Suprapubic skin (tissue), 4 donors: ENCODE measurements at regions not wholly inside any gene's neighbourhood (a gene's known extent, or its start where the extent isn't known, plus 50 kb on each side); places are given as distances from the start of the nearest gene placed in this dataset.

ENCODE experiments used
- DNase-seq, 2 donors: peaks; one replicate each; pipeline ENCODE4 v3.0.0-alpha.2; 2019; ENCODE audit warnings: low spot score in 2 of 2
- H3K27ac ChIP-seq: fragments of 200-600 bp; sonication (generic); one replicate; pipeline ENCODE4 v1.5.1; 2019
- H3K27me3 ChIP-seq: fragments of 200-600 bp; sonication (generic); one replicate; pipeline ENCODE4 v1.5.1; 2019
- H3K36me3 ChIP-seq: fragments of 200-600 bp; sonication (generic); one replicate; pipeline ENCODE4 v1.5.1; 2019
- H3K4me1 ChIP-seq: fragments of 200-600 bp; sonication (generic); one replicate; pipeline ENCODE4 v1.5.1; 2019
- H3K4me3 ChIP-seq: fragments of 200-600 bp; sonication (generic); one replicate; pipeline ENCODE4 v1.5.1; 2019; ENCODE audit warnings: mild to moderate bottlenecking
- H3K9me3 ChIP-seq: fragments of 200-600 bp; sonication (generic); one replicate; pipeline ENCODE4 v1.5.1; 2019
- EP300 ChIP-seq: sonication (generic); formaldehyde crosslinking; IDR thresholded peaks from one replicate; pipeline ENCODE4 v1.6.1; 2017; ENCODE audit warnings: antibody characterized with exemption
- POLR2A ChIP-seq, 2 donors: fragments of 450-650 bp; IDR thresholded peaks; one replicate each; pipeline ENCODE4 v1.6.1; 2017; ENCODE audit warnings: antibody characterized with exemption in 2 of 2, mild to moderate bottlenecking in 2 of 2, moderate library complexity in 2 of 2
- POLR2AphosphoS5 ChIP-seq, 3 donors: sonication (generic); formaldehyde crosslinking; IDR thresholded peaks; one replicate each; pipeline ENCODE4 v1.6.1; 2017; ENCODE audit warnings: antibody characterized with exemption in 3 of 3
- WGBS: methylation state at CpG from one replicate; pipeline ENCODE4 v1.1.5; 2018; 5-methylcytosine and 5-hydroxymethylcytosine counted together
- TF ChIP-seq, protein P1 (sequence below), 2 donors: fragments of 200-600 bp in 1 of 2; fragments of 450-650 bp in 1 of 2; sonication (generic) in 1 of 2; IDR thresholded peaks; one replicate each; pipeline ENCODE4 v1.5.1; 2016 to 2019; ENCODE audit warnings: antibody characterized with exemption in 2 of 2, mild to moderate bottlenecking in 1 of 2, moderate library complexity in 1 of 2

DNA sequence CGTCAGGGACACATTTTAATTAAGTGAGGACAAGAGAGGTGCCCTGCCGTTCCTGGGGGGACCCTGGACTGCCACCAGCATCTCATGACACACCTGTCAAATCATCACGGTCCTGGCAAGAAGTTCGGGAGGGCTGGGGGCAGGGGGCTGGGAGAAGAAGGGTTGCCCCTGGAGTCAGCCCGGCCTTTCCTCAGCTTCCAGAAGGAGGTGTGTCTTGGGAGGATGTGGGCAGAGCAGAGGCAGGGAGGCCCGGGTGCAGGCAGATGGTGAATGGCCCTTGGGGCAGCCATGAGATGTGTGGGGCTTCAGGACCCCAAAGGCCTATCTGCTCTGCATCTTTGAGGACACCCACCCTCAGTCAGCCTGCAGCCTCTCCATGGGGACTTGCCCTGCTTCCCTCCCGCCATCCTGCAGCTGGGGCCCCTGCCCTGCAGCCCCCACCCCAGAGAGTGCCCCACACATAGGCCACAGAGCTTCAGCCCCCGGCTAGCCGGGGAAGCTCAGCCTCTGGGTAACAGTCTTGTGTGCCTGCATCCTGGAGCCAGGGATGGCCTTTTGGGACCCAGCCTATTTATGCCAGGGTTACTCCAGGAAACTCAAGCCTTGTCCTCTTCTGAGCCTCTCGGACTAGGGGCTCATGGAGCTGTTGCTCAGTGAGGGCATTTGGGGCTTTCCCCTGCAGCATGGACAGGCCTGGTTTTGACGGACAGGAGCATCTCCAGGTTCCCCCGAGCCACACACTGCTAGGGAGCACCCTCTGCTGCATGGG, 178.5 kb downstream of the KIF26A start:
- Histone ChIP-seq H3K27me3 (peaks cover 35% of the 10 kb centered on the region), H3K4me3 (no peak overlapping the region), H3K36me3 (no peaks in the 10 kb centered on the region), H3K9me3 (no peaks in the 10 kb centered on the region), H3K27ac (no peak overlapping the region), H3K4me1 (no peaks in the 10 kb centered on the region)
- TF ChIP-seq EP300 (no peak), POLR2AphosphoS5 (IDR thresholded peaks at IDR 0.05) (no peak), POLR2A (IDR thresholded peaks at IDR 0.05) (no peak)
- TF ChIP-seq, protein P1, sequence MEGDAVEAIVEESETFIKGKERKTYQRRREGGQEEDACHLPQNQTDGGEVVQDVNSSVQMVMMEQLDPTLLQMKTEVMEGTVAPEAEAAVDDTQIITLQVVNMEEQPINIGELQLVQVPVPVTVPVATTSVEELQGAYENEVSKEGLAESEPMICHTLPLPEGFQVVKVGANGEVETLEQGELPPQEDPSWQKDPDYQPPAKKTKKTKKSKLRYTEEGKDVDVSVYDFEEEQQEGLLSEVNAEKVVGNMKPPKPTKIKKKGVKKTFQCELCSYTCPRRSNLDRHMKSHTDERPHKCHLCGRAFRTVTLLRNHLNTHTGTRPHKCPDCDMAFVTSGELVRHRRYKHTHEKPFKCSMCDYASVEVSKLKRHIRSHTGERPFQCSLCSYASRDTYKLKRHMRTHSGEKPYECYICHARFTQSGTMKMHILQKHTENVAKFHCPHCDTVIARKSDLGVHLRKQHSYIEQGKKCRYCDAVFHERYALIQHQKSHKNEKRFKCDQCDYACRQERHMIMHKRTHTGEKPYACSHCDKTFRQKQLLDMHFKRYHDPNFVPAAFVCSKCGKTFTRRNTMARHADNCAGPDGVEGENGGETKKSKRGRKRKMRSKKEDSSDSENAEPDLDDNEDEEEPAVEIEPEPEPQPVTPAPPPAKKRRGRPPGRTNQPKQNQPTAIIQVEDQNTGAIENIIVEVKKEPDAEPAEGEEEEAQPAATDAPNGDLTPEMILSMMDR (IDR thresholded peaks at IDR 0.05) = no peak
- WGBS = 66% methylated on average over 6 of the region's 12 CpGs
- peak in 1 of 2 donors; percentile 72 for DNase-seq

DNA sequence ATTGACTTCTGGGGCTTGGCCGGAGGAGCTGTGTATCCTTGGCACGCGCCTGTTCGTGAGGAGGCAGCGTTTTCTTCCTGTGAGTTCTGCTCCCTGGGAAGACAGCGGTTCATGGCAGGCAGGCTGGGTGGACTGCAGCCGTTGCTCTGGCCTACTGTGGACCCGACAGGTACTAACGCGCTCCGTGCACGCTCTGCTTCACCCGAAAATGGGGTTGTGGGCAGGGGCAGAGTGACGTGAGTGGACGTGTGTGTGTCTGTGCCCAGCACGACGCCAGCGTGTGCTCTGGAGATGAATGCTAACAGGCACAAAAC, 179.1 kb downstream of the KIF26A start:
- peak in 1 of 2 donors; percentile 54 for DNase-seq
- Histone ChIP-seq H3K9me3 (no peaks in the 10 kb centered on the region), H3K4me3 (no peak overlapping the region), H3K27ac (no peak overlapping the region), H3K36me3 (no peaks in the 10 kb centered on the region), H3K4me1 (no peaks in the 10 kb centered on the region), H3K27me3 (peaks cover 40% of the 10 kb centered on the region)
- WGBS = 90% methylated on average over 12 of the region's 18 CpGs
- TF ChIP-seq POLR2A (IDR thresholded peaks at IDR 0.05) (no peak), EP300 (no peak), POLR2AphosphoS5 (IDR thresholded peaks at IDR 0.05) (no peak)
- TF ChIP-seq, protein P1 (IDR thresholded peaks at IDR 0.05) = no peak

DNA sequence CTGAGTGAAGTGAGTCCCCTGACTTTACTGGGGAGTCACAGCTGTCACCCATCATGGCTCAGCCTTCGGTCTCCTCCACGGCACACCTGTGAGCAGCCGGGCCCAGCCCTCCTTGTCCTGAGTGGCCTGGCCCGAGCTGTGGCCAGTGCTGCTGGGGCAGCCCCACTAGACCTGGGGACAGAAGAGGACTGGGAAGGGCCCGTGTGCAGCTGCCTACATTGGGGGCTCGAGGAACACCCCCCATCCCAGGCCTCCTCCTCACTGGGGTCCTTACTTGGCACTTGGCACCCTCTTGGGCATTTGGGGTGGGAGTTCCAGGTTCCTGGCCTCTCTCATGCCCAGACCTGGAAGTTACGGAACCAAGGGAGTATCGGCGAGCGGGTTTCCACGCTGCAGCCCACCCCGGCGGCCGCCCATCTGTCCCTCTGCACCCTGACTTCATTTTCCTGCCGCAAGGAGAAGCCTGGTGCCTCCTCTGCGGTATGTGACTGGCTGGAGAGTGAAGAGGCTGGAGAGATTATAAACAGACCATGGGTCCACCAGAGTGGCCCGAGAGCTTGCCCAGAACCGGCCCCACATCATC, 179.7 kb downstream of the KIF26A start:
- no peaks in the 10 kb centered on the region for H3K36me3 ChIP-seq
- TF ChIP-seq, protein P1 (IDR thresholded peaks at IDR 0.05) = no peak
- no peak for TF ChIP-seq POLR2A (IDR thresholded peaks at IDR 0.05)
- TF ChIP-seq POLR2AphosphoS5 (IDR thresholded peaks at IDR 0.05) = no peak
- H3K9me3 ChIP-seq = no peaks in the 10 kb centered on the region
- no peaks in the 10 kb centered on the region for H3K4me1 ChIP-seq
- no peak overlapping the region for H3K4me3 ChIP-seq
- 86% methylated on average over 17 of the region's 18 CpGs for WGBS
- H3K27me3 ChIP-seq = peaks cover 45% of the 10 kb centered on the region
- DNase-seq = peak; percentile 28 to 72
- no peak overlapping the region for H3K27ac ChIP-seq

DNA sequence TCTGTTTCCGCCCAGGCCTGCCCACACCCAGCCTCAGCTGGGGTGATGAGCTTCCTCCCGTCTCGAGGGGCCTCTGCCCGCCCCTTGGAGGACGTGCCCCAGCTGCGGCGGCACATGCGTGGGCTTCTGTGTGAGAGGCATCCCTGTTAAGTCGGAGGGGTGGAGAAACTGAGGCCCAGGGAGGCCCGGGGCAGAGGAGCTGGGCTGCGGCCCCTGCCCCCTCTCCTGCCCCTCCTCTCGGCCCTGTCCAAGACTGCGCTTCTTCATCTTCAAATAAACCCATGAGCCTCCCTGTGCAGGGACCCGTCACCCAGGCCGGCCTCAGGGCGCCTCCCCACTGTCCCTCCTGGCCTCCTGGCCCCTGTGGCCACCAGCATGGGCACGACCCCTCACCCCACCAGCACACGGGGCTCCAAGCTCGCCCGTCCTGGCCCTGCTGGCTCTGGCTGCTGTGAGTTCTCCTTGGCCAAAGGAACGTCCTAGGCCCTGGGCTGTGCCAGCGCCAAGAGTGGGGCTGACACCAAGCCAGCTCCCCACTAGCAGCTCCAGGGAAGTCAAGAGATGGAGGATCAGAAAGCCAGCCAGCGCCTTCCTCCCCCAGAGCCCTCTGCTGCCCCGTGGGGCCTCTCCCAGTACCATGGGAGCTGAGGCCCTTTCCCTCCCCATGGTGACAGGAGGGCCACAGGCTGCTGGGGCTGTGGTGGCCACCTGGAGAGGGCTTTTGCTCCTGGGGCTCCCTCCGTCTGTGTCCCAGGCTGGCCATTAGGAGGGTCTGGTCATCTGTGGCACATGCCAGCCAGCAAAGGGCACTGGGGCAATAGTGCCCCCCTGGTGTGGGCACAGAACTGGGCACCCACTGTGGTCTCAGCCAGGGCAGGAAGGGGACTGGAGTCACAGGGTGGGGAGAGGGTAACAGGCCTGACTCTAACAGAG, 180.4 kb downstream of the KIF26A start:
- H3K4me1 ChIP-seq = no peaks in the 10 kb centered on the region
- no peaks in the 10 kb centered on the region for H3K36me3 ChIP-seq
- H3K27ac ChIP-seq = no peak overlapping the region
- H3K4me3 ChIP-seq = no peak overlapping the region
- DNase-seq = peak in 1 of 2 donors; percentile 64
- H3K9me3 ChIP-seq = no peaks in the 10 kb centered on the region
- no peak for TF ChIP-seq POLR2A (IDR thresholded peaks at IDR 0.05)
- no peak for TF ChIP-seq EP300
- TF ChIP-seq, protein P1 (IDR thresholded peaks at IDR 0.05) = no peak
- TF ChIP-seq POLR2AphosphoS5 (IDR thresholded peaks at IDR 0.05) = no peak
- 64% methylated on average over 5 of the region's 25 CpGs for WGBS
- H3K27me3 ChIP-seq = peaks cover 48% of the 10 kb centered on the region
